DOHH2 (cell line): ENCODE measurements at regions not wholly inside any gene's neighbourhood (a gene's known extent, or its start where the extent isn't known, plus 50 kb on each side); places are given as distances from the start of the nearest gene placed in this dataset.

Experiments used
- EZH2phosphoT487 ChIP-seq: fragments of 200-600 bp; sonication (generic); IDR thresholded peaks from 2 replicates; pipeline ENCODE4 v1.6.1; 2017; ENCODE audit warnings: borderline replicate concordance, mild to moderate bottlenecking, antibody characterized with exemption, low read length, moderate library complexity, mixed read lengths
- TF ChIP-seq, protein P1 (sequence below): fragments of 200-600 bp; sonication (generic); IDR thresholded peaks from one replicate; pipeline ENCODE4 v1.5.1; 2014; ENCODE audit warnings: antibody characterized with exemption, mild to moderate bottlenecking, low read depth, low read length; ENCODE audit not compliant: poor library complexity, severe bottlenecking

DNA sequence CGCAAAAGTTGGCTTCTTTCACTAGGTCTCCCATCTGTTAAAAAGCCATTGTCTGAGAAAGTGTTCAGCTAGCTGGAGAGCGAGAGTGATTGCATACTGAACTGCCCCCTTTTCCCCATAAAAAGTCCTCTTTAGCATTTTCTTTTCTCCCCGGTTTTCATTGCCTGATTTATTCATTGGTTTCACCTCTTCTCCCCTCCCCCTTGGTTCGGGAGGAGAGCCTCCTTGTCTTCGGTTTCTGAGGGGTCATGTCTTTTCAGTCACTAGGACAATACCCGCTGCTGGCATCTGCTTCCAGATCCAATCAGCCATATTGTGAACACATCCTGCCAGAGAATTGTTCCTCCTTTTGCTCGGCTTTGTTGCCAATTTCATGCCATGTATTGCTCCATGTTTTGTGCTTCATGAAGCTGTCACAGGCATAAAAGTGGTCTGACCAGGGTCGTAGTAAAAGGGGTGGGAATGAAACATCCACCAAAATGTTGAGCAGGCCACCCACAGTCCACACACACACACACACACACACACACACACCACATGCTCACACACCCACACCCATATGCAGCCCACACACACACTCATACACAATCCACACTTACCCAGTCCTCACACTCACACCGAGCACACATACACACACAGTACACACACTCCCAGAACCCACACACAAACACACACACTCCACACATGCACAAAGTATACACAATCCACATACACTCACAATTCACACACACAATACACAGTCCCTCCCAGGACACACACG, 136.0 kb downstream of the NKX6-1 start:
- TF ChIP-seq, protein P1, sequence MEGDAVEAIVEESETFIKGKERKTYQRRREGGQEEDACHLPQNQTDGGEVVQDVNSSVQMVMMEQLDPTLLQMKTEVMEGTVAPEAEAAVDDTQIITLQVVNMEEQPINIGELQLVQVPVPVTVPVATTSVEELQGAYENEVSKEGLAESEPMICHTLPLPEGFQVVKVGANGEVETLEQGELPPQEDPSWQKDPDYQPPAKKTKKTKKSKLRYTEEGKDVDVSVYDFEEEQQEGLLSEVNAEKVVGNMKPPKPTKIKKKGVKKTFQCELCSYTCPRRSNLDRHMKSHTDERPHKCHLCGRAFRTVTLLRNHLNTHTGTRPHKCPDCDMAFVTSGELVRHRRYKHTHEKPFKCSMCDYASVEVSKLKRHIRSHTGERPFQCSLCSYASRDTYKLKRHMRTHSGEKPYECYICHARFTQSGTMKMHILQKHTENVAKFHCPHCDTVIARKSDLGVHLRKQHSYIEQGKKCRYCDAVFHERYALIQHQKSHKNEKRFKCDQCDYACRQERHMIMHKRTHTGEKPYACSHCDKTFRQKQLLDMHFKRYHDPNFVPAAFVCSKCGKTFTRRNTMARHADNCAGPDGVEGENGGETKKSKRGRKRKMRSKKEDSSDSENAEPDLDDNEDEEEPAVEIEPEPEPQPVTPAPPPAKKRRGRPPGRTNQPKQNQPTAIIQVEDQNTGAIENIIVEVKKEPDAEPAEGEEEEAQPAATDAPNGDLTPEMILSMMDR: no peak
- no peak for TF ChIP-seq EZH2phosphoT487
